ENCODE measurements at regions not wholly inside any gene's neighbourhood (a gene's known extent, or its start where the extent isn't known, plus 50 kb on each side); places are given as distances from the start of the nearest gene placed in this dataset.

- TF ChIP-seq CTCF (IDR thresholded peaks at IDR 0.05): no peak
- TF ChIP-seq POLR2A (IDR thresholded peaks at IDR 0.05): no peak
Measured at GRCh38 chr2:187618813-187619212, 64.6 kb upstream of the TFPI start.

Measured in testis (tissue), 2 donors.